Peyer's patch (tissue), 4 donors: ENCODE measurements at regions not wholly inside any gene's neighbourhood (a gene's known extent, or its start where the extent isn't known, plus 50 kb on each side); places are given as distances from the start of the nearest gene placed in this dataset.
"Not testable (repeated sequence)": the region's sequence is repeated elsewhere in the genome, so short reads cannot be mapped to it uniquely, and the experiment has no call there.

ENCODE experiments used
- DNase-seq, 3 donors: peaks; one replicate each; pipeline ENCODE4 v3.0.0-alpha.2; 2017 to 2019
- H3K27ac ChIP-seq, 4 donors: fragments of 200-600 bp; sonication (generic); one replicate each; pipeline ENCODE4 v1.5.1; 2016 to 2019
- H3K27me3 ChIP-seq, 2 donors: fragments of 200-600 bp; sonication (generic); one replicate each; pipeline ENCODE4 v1.5.1; 2019
- H3K36me3 ChIP-seq, 3 donors: fragments of 200-600 bp; sonication (generic); one replicate each; pipeline ENCODE4 v1.5.1; 2016 to 2019
- H3K4me1 ChIP-seq, 4 donors: fragments of 200-600 bp; sonication (generic); one replicate each; pipeline ENCODE4 v1.5.1; 2016 to 2019
- H3K4me3 ChIP-seq, 4 donors: fragments of 200-600 bp; sonication (generic); 1 replicate in 3 of 4; 2 replicates in 1 of 4; pipeline ENCODE4 v1.5.1; 2016 to 2019; ENCODE audit warnings: mild to moderate bottlenecking in 1 of 4
- H3K9me3 ChIP-seq, 4 donors: fragments of 200-600 bp; sonication (generic); one replicate each; pipeline ENCODE4 v1.5.1; 2016 to 2019; ENCODE audit warnings: mild to moderate bottlenecking in 1 of 4
- CTCF ChIP-seq, 6 experiments: fragments of 450-650 bp in 4 of 6; fragments of 200-600 bp in 2 of 6; sonication (generic) in 1 of 6; IDR thresholded peaks; one replicate each; pipeline ENCODE4 v1.5.1; 2017 to 2019; ENCODE audit warnings: antibody characterized with exemption in 6 of 6, mild to moderate bottlenecking in 3 of 6, moderate library complexity in 1 of 6
- POLR2A ChIP-seq, 2 donors: fragments of 450-650 bp; IDR thresholded peaks; one replicate each; pipeline ENCODE4 v1.5.1; 2017; ENCODE audit warnings: antibody characterized with exemption in 2 of 2, mild to moderate bottlenecking in 2 of 2, moderate library complexity in 2 of 2

- Histone ChIP-seq H3K9me3 (no peaks in the 10 kb centered on the region), H3K4me1 (no peaks in the 10 kb centered on the region), H3K27ac (no peak overlapping the region), H3K4me3 (no peak overlapping the region), H3K36me3 (no peaks in the 10 kb centered on the region), H3K27me3 (no peaks in the 10 kb centered on the region)
- DNase-seq, result no peak
- TF ChIP-seq POLR2A (IDR thresholded peaks at IDR 0.05) (no peak), CTCF (IDR thresholded peaks at IDR 0.05) (no peak)
Measured at GRCh38 chr6:15888798-15889772, 226.3 kb upstream of the DTNBP1 start.

- no peaks in the 10 kb centered on the region for H3K36me3 ChIP-seq
- no peaks in the 10 kb centered on the region for H3K27me3 ChIP-seq
- H3K4me3 ChIP-seq, result no peak overlapping the region
- no peak for DNase-seq
- no peak overlapping the region for H3K27ac ChIP-seq
- no peak for TF ChIP-seq CTCF (IDR thresholded peaks at IDR 0.05)
- TF ChIP-seq POLR2A (IDR thresholded peaks at IDR 0.05), result no peak
- no peaks in the 10 kb centered on the region for H3K4me1 ChIP-seq
- no peaks in the 10 kb centered on the region for H3K9me3 ChIP-seq
Measured at GRCh38 chr6:15887491-15888461, 224.9 kb upstream of the DTNBP1 start.

GRCh38 chr6:15885624-15886023 lies 222.8 kb upstream of the DTNBP1 start:
- Histone ChIP-seq H3K4me3 (no peak overlapping the region), H3K9me3 (no peaks in the 10 kb centered on the region), H3K4me1 (no peaks in the 10 kb centered on the region), H3K27ac (no peak overlapping the region), H3K27me3 (no peaks in the 10 kb centered on the region), H3K36me3 (no peaks in the 10 kb centered on the region)
- TF ChIP-seq CTCF (IDR thresholded peaks at IDR 0.05), result no peak
- no peak for TF ChIP-seq POLR2A (IDR thresholded peaks at IDR 0.05)
- no peak for DNase-seq

GRCh38 chr6:15883593-15883992 lies 220.8 kb upstream of the DTNBP1 start:
- not testable (repeated sequence) for DNase-seq, H3K36me3 ChIP-seq, H3K27me3 ChIP-seq, H3K27ac ChIP-seq, H3K4me3 ChIP-seq, H3K9me3 ChIP-seq
- peaks cover 0 to 11% (median 3%) of the 10 kb centered on the region in 4 donors for H3K4me1 ChIP-seq

- Histone ChIP-seq H3K9me3 (no peaks in the 10 kb centered on the region), H3K27ac (no peak overlapping the region), H3K36me3 (no peaks in the 10 kb centered on the region), H3K27me3 (no peaks in the 10 kb centered on the region), H3K4me3 (no peak overlapping the region), H3K4me1 (peaks cover 0 to 11% (median 3%) of the 10 kb centered on the region in 4 donors)
- TF ChIP-seq CTCF (IDR thresholded peaks at IDR 0.05), result no peak
- TF ChIP-seq POLR2A (IDR thresholded peaks at IDR 0.05), result no peak
- DNase-seq, result no peak
Measured at GRCh38 chr6:15882915-15883314, 220.1 kb upstream of the DTNBP1 start.
